Right lobe of liver (tissue), 4 donors: ENCODE measurements at regions not wholly inside any gene's neighbourhood (a gene's known extent, or its start where the extent isn't known, plus 50 kb on each side); places are given as distances from the start of the nearest gene placed in this dataset.

Source experiments
- CTCF ChIP-seq, 4 donors: fragments of 200-600 bp in 3 of 4; fragments of 450-650 bp in 1 of 4; IDR thresholded peaks; one replicate each; pipeline versions ENCODE4 v1.5.1 to v1.8.0; 2016 to 2022; ENCODE audit warnings: antibody characterized with exemption in 4 of 4, mild to moderate bottlenecking in 2 of 4
- POLR2A ChIP-seq: fragments of 450-650 bp; IDR thresholded peaks from one replicate; pipeline ENCODE4 v1.6.1; 2017; ENCODE audit warnings: antibody characterized with exemption, mild to moderate bottlenecking
- donor health status: DM: no; HTN: no; CAD: no.
- donor health status: DM: no; HTN: no; CAD: no.
- donor health status: DM: no; HTN: yes; CAD: no.

DNA sequence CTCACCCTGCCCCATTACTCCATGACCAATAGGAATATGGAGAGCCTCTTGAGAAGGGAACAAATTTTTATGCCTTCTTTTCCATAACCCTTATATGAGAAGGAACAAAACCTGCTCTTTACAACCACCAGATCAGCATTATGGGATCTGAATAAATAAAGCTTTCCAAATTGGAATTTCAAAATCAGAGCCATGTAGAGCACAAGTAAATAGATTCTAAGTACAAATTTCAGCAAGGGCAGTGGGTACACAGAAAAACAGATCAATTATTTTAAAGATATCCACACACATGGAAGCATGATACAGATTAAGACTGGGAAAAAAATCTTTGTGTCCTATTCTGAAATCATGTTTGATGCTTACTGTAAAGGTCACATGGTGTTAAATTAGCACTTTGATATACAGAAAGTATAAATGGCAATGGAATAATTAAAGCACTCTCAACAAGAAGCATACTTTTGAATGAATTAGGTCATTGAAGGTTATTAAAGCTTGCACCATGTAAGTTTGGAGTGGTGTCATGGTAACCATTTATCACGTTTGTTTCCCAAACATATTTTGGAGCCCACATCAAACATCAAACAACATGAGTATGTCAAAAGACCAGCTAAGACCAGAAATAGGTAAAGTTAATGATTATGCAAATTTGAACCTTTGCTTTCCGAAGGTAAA lies 75.9 kb upstream of the AVPR1A start:
- TF ChIP-seq CTCF (IDR thresholded peaks at IDR 0.05), result peak in 1 of 4 donors; percentile 2
- TF ChIP-seq POLR2A, result no peak
